NB4 (cell line): ENCODE measurements at regions not wholly inside any gene's neighbourhood (a gene's known extent, or its start where the extent isn't known, plus 50 kb on each side); places are given as distances from the start of the nearest gene placed in this dataset.

Experiments used
- MYC ChIP-seq: IDR thresholded peaks from 2 replicates; pipeline ENCODE4 v1.6.1; 2011; ENCODE audit warnings: low read depth, low read length
- POLR2A ChIP-seq: IDR thresholded peaks from 2 replicates; pipeline ENCODE4 v1.6.1; 2011; ENCODE audit warnings: mild to moderate bottlenecking; ENCODE audit not compliant: insufficient read length; ENCODE audit errors: extremely low read depth
- TF ChIP-seq, protein P1 (sequence below): IDR thresholded peaks from one replicate; pipeline ENCODE4 v1.5.1; 2012; ENCODE audit warnings: low read depth, low read length
- TF ChIP-seq, protein P2 (sequence below): IDR thresholded peaks from 2 replicates; pipeline ENCODE4 v1.6.1; 2011; ENCODE audit warnings: low read depth, low read length

DNA sequence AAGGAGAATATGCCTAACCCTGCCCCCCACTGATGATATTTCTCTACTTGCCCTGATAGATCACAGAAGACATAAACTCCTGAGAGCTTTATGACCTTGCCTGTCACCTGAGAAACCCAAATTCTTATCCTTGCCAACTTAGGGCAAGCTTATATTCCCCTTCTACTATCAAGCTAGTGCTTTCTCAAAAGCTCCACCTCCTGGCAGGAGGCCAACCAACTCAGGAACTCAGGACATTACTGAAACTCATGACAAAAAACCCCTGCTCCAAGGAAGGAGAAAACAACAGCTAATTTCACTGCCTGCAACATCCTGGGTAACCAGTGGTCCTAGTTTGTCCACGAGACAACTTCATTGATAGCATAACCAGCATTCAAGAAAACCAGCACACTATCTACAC lies 60.9 kb upstream of the FSCB start:
- no peak for TF ChIP-seq MYC
- TF ChIP-seq, protein P1, sequence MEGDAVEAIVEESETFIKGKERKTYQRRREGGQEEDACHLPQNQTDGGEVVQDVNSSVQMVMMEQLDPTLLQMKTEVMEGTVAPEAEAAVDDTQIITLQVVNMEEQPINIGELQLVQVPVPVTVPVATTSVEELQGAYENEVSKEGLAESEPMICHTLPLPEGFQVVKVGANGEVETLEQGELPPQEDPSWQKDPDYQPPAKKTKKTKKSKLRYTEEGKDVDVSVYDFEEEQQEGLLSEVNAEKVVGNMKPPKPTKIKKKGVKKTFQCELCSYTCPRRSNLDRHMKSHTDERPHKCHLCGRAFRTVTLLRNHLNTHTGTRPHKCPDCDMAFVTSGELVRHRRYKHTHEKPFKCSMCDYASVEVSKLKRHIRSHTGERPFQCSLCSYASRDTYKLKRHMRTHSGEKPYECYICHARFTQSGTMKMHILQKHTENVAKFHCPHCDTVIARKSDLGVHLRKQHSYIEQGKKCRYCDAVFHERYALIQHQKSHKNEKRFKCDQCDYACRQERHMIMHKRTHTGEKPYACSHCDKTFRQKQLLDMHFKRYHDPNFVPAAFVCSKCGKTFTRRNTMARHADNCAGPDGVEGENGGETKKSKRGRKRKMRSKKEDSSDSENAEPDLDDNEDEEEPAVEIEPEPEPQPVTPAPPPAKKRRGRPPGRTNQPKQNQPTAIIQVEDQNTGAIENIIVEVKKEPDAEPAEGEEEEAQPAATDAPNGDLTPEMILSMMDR = no peak
- no peak for TF ChIP-seq POLR2A
- TF ChIP-seq, protein P2, sequence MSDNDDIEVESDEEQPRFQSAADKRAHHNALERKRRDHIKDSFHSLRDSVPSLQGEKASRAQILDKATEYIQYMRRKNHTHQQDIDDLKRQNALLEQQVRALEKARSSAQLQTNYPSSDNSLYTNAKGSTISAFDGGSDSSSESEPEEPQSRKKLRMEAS = no peak
